NAMALWA (cell line): ENCODE measurements at regions not wholly inside any gene's neighbourhood (a gene's known extent, or its start where the extent isn't known, plus 50 kb on each side); places are given as distances from the start of the nearest gene placed in this dataset.

ENCODE experiments used
- DNase-seq: peaks from one replicate; pipeline ENCODE4 v3.0.0-alpha.2; 2015; ENCODE audit warnings: low spot score

- DNase-seq = no peak
Observed at GRCh38 chr9:13648068-13648467, 368.6 kb upstream of the MPDZ start.

- DNase-seq = no peak
Observed at GRCh38 chr9:13646500-13647021, 367.1 kb upstream of the MPDZ start.

- DNase-seq = no peak
Observed at GRCh38 chr9:13645557-13645956, 366.1 kb upstream of the MPDZ start.

- DNase-seq = no peak
Observed at GRCh38 chr9:13644675-13645074, 365.2 kb upstream of the MPDZ start.

GRCh38 chr9:13642646-13643045, 363.2 kb upstream of the MPDZ start:
- no peak for DNase-seq

- DNase-seq = no peak
Observed at GRCh38 chr9:13629067-13629466, 349.6 kb upstream of the MPDZ start.

GRCh38 chr9:13628526-13628925, 349.0 kb upstream of the MPDZ start:
- no peak for DNase-seq

- no peak for DNase-seq
Observed at GRCh38 chr9:13627502-13627901, 348.0 kb upstream of the MPDZ start.

GRCh38 chr9:13627071-13627470, 347.6 kb upstream of the MPDZ start:
- no peak for DNase-seq

GRCh38 chr9:13626601-13627000, 347.1 kb upstream of the MPDZ start:
- DNase-seq = no peak

GRCh38 chr9:13621872-13622564, 342.5 kb upstream of the MPDZ start:
- DNase-seq = no peak

GRCh38 chr9:13616491-13617035, 337.1 kb upstream of the MPDZ start:
- no peak for DNase-seq

GRCh38 chr9:13615660-13616490, 336.4 kb upstream of the MPDZ start:
- DNase-seq = no peak

- no peak for DNase-seq
Observed at GRCh38 chr9:13614060-13614459, 334.6 kb upstream of the MPDZ start.

GRCh38 chr9:13613296-13613695, 333.8 kb upstream of the MPDZ start:
- no peak for DNase-seq

GRCh38 chr9:13608451-13608850, 329.0 kb upstream of the MPDZ start:
- DNase-seq = no peak

GRCh38 chr9:13607481-13608441, 328.3 kb upstream of the MPDZ start:
- no peak for DNase-seq

- no peak for DNase-seq
Observed at GRCh38 chr9:13606586-13606985, 327.1 kb upstream of the MPDZ start.

GRCh38 chr9:13603921-13604320, 324.4 kb upstream of the MPDZ start:
- no peak for DNase-seq

GRCh38 chr9:13598738-13599137, 319.2 kb upstream of the MPDZ start:
- no peak for DNase-seq

GRCh38 chr9:13597427-13597826, 317.9 kb upstream of the MPDZ start:
- DNase-seq = no peak

GRCh38 chr9:13597004-13597403, 317.5 kb upstream of the MPDZ start:
- no peak for DNase-seq
